ENCODE measurements at regions not wholly inside any gene's neighbourhood (a gene's known extent, or its start where the extent isn't known, plus 50 kb on each side); places are given as distances from the start of the nearest gene placed in this dataset.

DNA sequence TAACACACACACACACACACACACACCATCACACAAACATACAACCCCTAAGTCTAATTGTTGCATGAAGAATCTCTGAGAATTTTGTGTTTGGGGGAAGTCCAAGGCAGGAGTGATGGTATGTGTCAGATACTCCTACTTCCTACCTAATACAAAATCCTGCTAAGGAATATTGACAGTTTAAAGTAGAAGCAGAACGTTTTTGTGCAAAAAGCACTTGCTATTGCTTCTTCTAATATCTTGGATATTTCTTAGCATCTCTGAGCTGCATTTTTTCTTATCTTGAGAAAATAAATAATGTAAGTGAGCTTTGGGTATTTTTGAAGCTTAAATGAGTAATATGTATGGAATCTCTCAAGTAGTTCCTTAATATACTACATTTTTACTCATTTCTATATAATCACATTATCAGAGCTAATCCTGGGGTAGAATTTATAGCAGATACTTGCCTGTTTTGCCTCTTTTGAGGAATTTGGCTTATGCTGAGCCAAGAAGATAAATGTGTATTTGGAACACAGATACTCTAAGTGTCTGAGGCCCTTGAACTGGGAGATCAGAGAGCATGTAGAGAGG lies 212.3 kb downstream of the DKK1 start:
- Histone ChIP-seq H3K4me1 (replicated peaks in 1 of 2) (no peaks in the 10 kb centered on the region), H3K9me3 (replicated peaks in 1 of 3) (no peaks in the 10 kb centered on the region), H3K27me3 (no peaks in the 10 kb centered on the region), H3K27ac (no peak overlapping the region), H3K4me3 (no peak overlapping the region), H3K36me3 (replicated peaks in 1 of 2) (no peaks in the 10 kb centered on the region)
- intact Hi-C loops (cut with DNase I) = no loop called here
- 9 to 20% (median 15%) methylated on average over 1 of the region's 1 CpG for WGBS, 4 donors
- no peak for DNase-seq
- TF ChIP-seq, protein P1, sequence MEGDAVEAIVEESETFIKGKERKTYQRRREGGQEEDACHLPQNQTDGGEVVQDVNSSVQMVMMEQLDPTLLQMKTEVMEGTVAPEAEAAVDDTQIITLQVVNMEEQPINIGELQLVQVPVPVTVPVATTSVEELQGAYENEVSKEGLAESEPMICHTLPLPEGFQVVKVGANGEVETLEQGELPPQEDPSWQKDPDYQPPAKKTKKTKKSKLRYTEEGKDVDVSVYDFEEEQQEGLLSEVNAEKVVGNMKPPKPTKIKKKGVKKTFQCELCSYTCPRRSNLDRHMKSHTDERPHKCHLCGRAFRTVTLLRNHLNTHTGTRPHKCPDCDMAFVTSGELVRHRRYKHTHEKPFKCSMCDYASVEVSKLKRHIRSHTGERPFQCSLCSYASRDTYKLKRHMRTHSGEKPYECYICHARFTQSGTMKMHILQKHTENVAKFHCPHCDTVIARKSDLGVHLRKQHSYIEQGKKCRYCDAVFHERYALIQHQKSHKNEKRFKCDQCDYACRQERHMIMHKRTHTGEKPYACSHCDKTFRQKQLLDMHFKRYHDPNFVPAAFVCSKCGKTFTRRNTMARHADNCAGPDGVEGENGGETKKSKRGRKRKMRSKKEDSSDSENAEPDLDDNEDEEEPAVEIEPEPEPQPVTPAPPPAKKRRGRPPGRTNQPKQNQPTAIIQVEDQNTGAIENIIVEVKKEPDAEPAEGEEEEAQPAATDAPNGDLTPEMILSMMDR (IDR thresholded peaks at IDR 0.05) = no peak
- no peak for TF ChIP-seq POLR2A (IDR thresholded peaks at IDR 0.05)

DNA sequence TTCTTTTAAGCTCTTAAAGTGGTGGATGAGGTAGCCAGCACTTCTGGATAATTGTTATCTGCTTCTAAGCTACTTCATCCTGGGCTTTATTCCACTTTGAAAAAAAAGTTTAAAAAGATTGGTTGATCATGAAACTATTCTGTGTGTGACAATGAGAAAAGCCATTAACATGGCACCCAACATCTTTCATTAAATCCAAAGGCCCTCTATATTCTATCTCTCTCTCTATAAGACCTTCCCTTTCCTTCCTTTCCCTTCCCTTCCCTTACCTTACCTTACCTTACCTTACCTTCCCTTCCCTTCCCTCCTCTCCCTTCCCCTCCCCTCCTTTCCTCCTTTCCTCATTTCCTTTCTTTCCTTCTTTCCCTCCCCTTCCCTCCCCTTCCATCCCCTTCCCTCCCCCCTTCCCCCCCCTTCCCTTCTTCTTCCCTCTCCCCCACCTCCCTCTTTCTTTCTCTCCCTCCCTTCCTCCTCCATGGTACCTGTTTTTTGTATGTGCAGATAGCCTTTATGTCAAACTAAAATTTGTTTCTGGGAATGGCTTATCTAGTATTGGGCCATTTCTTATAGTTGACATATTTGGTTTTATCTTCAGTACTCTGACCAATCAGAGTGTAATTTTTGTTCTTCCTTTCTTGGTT lies 218.7 kb downstream of the DKK1 start:
- no peaks in the 10 kb centered on the region for H3K36me3 ChIP-seq (replicated peaks in 1 of 2)
- H3K9me3 ChIP-seq (replicated peaks in 1 of 3) = no peaks in the 10 kb centered on the region
- TF ChIP-seq, protein P1 (IDR thresholded peaks at IDR 0.05) = no peak
- TF ChIP-seq POLR2A (IDR thresholded peaks at IDR 0.05) = no peak
- intact Hi-C loops (cut with DNase I) = no loop called here
- H3K27me3 ChIP-seq = no peaks in the 10 kb centered on the region
- DNase-seq = no peak
- H3K4me3 ChIP-seq = no peak overlapping the region
- H3K4me1 ChIP-seq (replicated peaks in 1 of 2) = no peaks in the 10 kb centered on the region
- H3K27ac ChIP-seq = no peak overlapping the region

DNA sequence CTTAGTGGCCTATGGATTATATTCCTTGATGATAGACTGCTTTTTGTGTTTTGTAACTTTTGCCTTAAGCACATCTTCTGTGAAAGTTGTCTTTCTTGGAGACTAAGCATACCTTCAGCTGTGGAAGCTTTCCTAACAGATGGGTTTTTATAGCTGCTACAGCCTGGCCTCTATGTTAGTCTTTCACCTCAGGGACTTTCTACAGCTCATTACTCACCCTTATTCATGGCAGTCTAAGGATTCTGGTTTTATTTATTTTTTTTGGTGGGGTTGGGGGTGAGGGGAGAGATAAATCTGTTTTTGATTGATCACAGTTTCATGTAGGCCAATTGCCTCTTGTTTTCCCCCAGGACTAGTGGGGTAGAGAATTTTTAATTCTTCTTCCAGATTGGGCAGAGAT lies 219.9 kb downstream of the DKK1 start:
- DNase-seq = no peak
- H3K4me1 ChIP-seq (replicated peaks in 1 of 2) = no peaks in the 10 kb centered on the region
- no peaks in the 10 kb centered on the region for H3K27me3 ChIP-seq
- no peaks in the 10 kb centered on the region for H3K36me3 ChIP-seq (replicated peaks in 1 of 2)
- TF ChIP-seq, protein P1 (IDR thresholded peaks at IDR 0.05) = no peak
- TF ChIP-seq POLR2A (IDR thresholded peaks at IDR 0.05) = no peak
- intact Hi-C loops (cut with DNase I) = no loop called here
- no peak overlapping the region for H3K27ac ChIP-seq
- no peaks in the 10 kb centered on the region for H3K9me3 ChIP-seq (replicated peaks in 1 of 3)
- no peak overlapping the region for H3K4me3 ChIP-seq

DNA sequence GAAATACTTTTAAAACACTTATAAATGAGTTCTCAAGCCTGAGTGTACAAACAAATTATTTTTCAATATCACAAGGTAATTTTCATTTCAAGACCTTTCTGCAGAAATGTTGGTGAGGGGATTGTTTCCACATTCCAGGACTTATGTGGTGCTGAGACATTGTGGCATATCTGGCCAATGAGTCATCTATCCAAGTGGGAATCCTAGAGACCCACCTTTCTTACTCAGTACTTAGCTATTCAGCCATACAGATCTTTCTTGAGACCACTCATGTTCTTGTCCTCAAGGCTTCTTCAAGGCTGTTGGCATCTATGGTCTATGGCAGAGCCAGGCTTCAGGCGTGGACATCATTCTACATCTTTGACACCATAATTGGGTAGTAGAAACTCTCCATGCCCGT lies 225.4 kb downstream of the DKK1 start:
- DNase-seq = no peak
- Histone ChIP-seq H3K36me3 (replicated peaks in 1 of 2) (no peaks in the 10 kb centered on the region), H3K4me3 (no peak overlapping the region), H3K27me3 (no peaks in the 10 kb centered on the region), H3K9me3 (replicated peaks in 1 of 3) (no peaks in the 10 kb centered on the region), H3K4me1 (replicated peaks in 1 of 2) (no peaks in the 10 kb centered on the region), H3K27ac (no peak overlapping the region)
- 53 to 73% (median 67%) methylated on average over 2 of the region's 2 CpGs for WGBS, 4 donors
- intact Hi-C loops (cut with DNase I) = no loop called here
- no peak for TF ChIP-seq POLR2A (IDR thresholded peaks at IDR 0.05)
- TF ChIP-seq, protein P1 (IDR thresholded peaks at IDR 0.05) = no peak

Data from adrenal gland (tissue), 9 donors.